ENCODE measurements at regions not wholly inside any gene's neighbourhood (a gene's known extent, or its start where the extent isn't known, plus 50 kb on each side); places are given as distances from the start of the nearest gene placed in this dataset.

GRCh38 chr21:14836950-14837349 lies 227.8 kb downstream of the NRIP1 start:
- TF ChIP-seq EZH2 (IDR thresholded peaks at IDR 0.05; ENCODE audit: low read length, unreplicated experiment) (no peak), CTCF (conservative IDR thresholded peaks at IDR 0.05; ENCODE audit: low read depth, low read length) (no peak)
